Hepatocyte (in vitro differentiated cells): ENCODE measurements at regions not wholly inside any gene's neighbourhood (a gene's known extent, or its start where the extent isn't known, plus 50 kb on each side); places are given as distances from the start of the nearest gene placed in this dataset.

Source experiments
- DNase-seq: peaks from one replicate; pipeline ENCODE4 v3.0.0-alpha.2; 2016; ENCODE audit warnings: low spot score
- H2AFZ ChIP-seq: fragments of 200-600 bp; sonication (generic); 2 replicates; pipeline ENCODE4 v1.6.0; 2016; ENCODE audit warnings: antibody characterized with exemption, mild to moderate bottlenecking
- H3K27ac ChIP-seq: fragments of 200-600 bp; sonication (generic); 2 replicates; pipeline ENCODE4 v1.5.1; 2016; ENCODE audit warnings: mild to moderate bottlenecking
- H3K27me3 ChIP-seq: fragments of 200-600 bp; sonication (generic); 2 replicates; pipeline ENCODE4 v1.6.1; 2016
- H3K36me3 ChIP-seq: fragments of 200-600 bp; sonication (generic); replicated peaks from 2 replicates; pipeline ENCODE4 v1.5.1; 2016; ENCODE audit warnings: low read depth; ENCODE audit not compliant: insufficient read depth
- H3K4me1 ChIP-seq: fragments of 200-600 bp; sonication (generic); 2 replicates; pipeline ENCODE4 v1.5.1; 2016; ENCODE audit warnings: mild to moderate bottlenecking, moderate library complexity; ENCODE audit not compliant: insufficient read depth
- H3K4me2 ChIP-seq: fragments of 200-600 bp; sonication (generic); 2 replicates; pipeline ENCODE4 v1.6.0; 2016
- H3K4me3 ChIP-seq: fragments of 200-600 bp; sonication (generic); 2 replicates; pipeline ENCODE4 v1.5.1; 2016; ENCODE audit warnings: mild to moderate bottlenecking
- H3K79me2 ChIP-seq: fragments of 200-600 bp; sonication (generic); 2 replicates; pipeline ENCODE4 v1.6.0; 2017; ENCODE audit warnings: mild to moderate bottlenecking
- H3K9me2 ChIP-seq: fragments of 200-600 bp; sonication (generic); replicated peaks from 2 replicates; pipeline ENCODE4 v1.6.0; 2017; ENCODE audit warnings: mild to moderate bottlenecking; ENCODE audit not compliant: insufficient read depth
- H3K9me3 ChIP-seq: fragments of 200-600 bp; sonication (generic); 2 replicates; pipeline ENCODE4 v1.5.1; 2016; ENCODE audit warnings: low read depth, mild to moderate bottlenecking
- H4K20me1 ChIP-seq: fragments of 200-600 bp; sonication (generic); 2 replicates; pipeline ENCODE4 v1.6.0; 2016; ENCODE audit warnings: mild to moderate bottlenecking; ENCODE audit not compliant: insufficient read depth, poor library complexity, severe bottlenecking
- EZH2 ChIP-seq: fragments of 200-600 bp; sonication (generic); IDR thresholded peaks from 2 replicates; pipeline ENCODE4 v1.6.1; 2016; ENCODE audit warnings: antibody characterized with exemption, mild to moderate bottlenecking, borderline replicate concordance
- EZH2phosphoT487 ChIP-seq: fragments of 200-600 bp; sonication (generic); IDR thresholded peaks from one replicate; pipeline ENCODE4 v1.6.1; 2018; ENCODE audit warnings: antibody characterized with exemption, mild to moderate bottlenecking, low read depth, moderate library complexity; ENCODE audit not compliant: unreplicated experiment, severe bottlenecking
- WGBS: methylation state at CpG from one replicate; pipeline ENCODE4 v1.1.6; 2016; ENCODE audit warnings: low lambda C conversion rate; ENCODE audit errors: missing lambda C conversion rate; 5-methylcytosine and 5-hydroxymethylcytosine counted together
- TF ChIP-seq, protein P1 (sequence below): fragments of 200-600 bp; sonication (generic); IDR thresholded peaks from 2 replicates; pipeline ENCODE4 v1.5.1; 2016; ENCODE audit warnings: antibody characterized with exemption, mild to moderate bottlenecking; ENCODE audit not compliant: poor library complexity

DNA sequence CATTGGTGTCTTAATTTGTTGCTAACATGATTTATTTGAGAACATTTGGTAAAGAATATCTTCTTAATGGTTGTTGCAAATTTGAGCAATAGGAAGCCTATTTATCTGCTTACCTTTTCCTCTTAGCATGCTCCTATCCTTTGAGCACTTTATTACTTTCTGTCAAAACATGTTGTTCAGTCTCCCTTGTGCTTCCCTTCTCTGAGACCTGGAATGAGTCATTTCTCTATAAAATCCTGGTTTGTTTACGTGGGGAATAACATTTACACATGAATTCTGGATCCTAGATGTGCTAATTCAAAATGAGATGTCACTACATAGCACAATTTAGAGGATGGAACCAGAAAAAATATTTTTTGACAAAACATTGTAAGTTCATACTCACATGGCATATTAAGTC lies 844.0 kb upstream of the LRFN5 start:
- Histone ChIP-seq H3K36me3 (no peaks in the 10 kb centered on the region), H3K79me2 (no peaks in the 10 kb centered on the region)
- 50% methylated on average over 1 of the region's 1 CpG for WGBS

DNA sequence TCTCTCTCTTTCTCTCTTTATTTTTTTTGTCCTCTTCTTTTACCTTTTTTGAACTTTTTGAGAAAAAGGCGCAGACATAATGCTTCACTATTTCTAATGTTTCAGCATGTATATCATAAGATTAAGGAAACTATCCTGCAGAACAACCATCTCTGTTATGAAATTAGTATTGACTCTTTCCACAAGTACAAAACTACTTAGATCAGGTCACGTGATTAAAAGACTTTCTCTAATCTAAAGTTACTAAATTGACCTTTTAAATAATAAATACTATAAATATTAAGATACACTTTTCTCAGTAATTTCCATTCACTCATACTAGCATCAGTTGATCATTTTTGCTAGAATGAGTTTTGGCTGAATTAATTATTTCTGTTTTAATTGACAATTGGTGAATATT lies 844.5 kb upstream of the LRFN5 start:
- Histone ChIP-seq H4K20me1 (no peaks in the 10 kb centered on the region), H3K4me1 (no peaks in the 10 kb centered on the region), H3K4me3 (no peak overlapping the region), H3K9me2 (no peaks in the 10 kb centered on the region), H3K27ac (no peak overlapping the region), H3K9me3 (no peaks in the 10 kb centered on the region), H3K79me2 (no peaks in the 10 kb centered on the region), H3K4me2 (no peak overlapping the region), H3K36me3 (no peaks in the 10 kb centered on the region), H3K27me3 (no peaks in the 10 kb centered on the region), H2AFZ (no peak overlapping the region)
- no peak for TF ChIP-seq EZH2
- 91% methylated on average over 2 of the region's 2 CpGs for WGBS
- DNase-seq = no peak

More for the DNA sequence above, 844.0 kb upstream of the LRFN5 start:
- DNase-seq = no peak
- Histone ChIP-seq H4K20me1 (no peaks in the 10 kb centered on the region), H3K27me3 (no peaks in the 10 kb centered on the region), H3K4me3 (no peak overlapping the region), H3K4me2 (no peak overlapping the region), H3K27ac (no peak overlapping the region), H3K4me1 (no peaks in the 10 kb centered on the region), H3K9me2 (no peaks in the 10 kb centered on the region), H3K9me3 (no peaks in the 10 kb centered on the region), H2AFZ (no peak overlapping the region)
- TF ChIP-seq EZH2phosphoT487 (no peak), EZH2 (no peak)
- TF ChIP-seq, protein P1, sequence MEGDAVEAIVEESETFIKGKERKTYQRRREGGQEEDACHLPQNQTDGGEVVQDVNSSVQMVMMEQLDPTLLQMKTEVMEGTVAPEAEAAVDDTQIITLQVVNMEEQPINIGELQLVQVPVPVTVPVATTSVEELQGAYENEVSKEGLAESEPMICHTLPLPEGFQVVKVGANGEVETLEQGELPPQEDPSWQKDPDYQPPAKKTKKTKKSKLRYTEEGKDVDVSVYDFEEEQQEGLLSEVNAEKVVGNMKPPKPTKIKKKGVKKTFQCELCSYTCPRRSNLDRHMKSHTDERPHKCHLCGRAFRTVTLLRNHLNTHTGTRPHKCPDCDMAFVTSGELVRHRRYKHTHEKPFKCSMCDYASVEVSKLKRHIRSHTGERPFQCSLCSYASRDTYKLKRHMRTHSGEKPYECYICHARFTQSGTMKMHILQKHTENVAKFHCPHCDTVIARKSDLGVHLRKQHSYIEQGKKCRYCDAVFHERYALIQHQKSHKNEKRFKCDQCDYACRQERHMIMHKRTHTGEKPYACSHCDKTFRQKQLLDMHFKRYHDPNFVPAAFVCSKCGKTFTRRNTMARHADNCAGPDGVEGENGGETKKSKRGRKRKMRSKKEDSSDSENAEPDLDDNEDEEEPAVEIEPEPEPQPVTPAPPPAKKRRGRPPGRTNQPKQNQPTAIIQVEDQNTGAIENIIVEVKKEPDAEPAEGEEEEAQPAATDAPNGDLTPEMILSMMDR = no peak

DNA sequence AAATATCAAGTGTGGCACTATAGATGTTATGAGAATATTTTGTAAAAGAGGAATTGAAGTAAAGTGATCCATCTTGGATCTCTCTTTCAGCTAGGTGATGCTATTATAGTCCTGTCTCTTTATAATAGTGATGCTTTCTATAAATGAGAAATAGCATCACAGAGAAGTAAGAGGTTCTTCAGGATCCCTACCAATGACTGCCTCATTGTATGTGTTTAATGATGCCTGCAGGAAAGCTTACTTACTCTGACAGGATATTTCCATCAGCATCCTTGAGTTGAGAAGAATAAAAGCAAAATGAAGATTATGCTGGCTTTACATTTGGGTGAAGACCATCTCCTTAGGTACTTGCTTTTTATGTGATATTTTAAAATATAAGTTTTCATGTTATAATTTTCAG lies 846.0 kb upstream of the LRFN5 start:
- Histone ChIP-seq H4K20me1 (no peaks in the 10 kb centered on the region), H3K27ac (no peak overlapping the region), H2AFZ (no peak overlapping the region), H3K9me3 (no peaks in the 10 kb centered on the region), H3K36me3 (no peaks in the 10 kb centered on the region), H3K4me1 (no peaks in the 10 kb centered on the region), H3K27me3 (no peaks in the 10 kb centered on the region), H3K79me2 (no peaks in the 10 kb centered on the region), H3K9me2 (no peaks in the 10 kb centered on the region), H3K4me3 (no peak overlapping the region), H3K4me2 (no peak overlapping the region)
- DNase-seq = no peak
- TF ChIP-seq EZH2phosphoT487 = no peak
- TF ChIP-seq, protein P1 = no peak
- TF ChIP-seq EZH2 = no peak

DNA sequence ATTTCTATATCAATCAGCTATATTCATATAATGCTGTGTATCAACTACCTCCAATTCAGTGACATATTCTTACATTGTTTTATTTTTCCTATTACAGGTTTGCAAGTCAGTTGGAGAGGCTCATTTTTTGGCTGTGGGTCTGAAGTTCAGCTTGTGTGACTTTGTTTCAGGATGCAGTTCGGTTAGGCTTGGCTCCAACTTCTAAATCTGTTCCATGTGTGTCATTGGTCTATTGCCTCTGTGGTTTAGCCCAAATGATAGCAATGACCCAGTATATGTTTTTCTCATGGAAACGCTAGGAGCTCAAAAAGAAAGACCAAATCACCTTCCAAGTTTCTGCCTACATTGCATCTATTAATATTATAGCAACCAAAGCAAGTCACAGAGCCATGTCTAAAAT lies 848.6 kb upstream of the LRFN5 start:
- no peak for DNase-seq
- Histone ChIP-seq H3K9me3 (peaks cover 10% of the 10 kb centered on the region), H3K4me1 (no peaks in the 10 kb centered on the region), H3K27ac (no peak overlapping the region), H3K4me3 (no peak overlapping the region), H3K27me3 (no peaks in the 10 kb centered on the region), H2AFZ (no peak overlapping the region), H3K79me2 (no peaks in the 10 kb centered on the region), H3K4me2 (no peak overlapping the region), H4K20me1 (no peaks in the 10 kb centered on the region), H3K36me3 (no peaks in the 10 kb centered on the region), H3K9me2 (no peaks in the 10 kb centered on the region)
- WGBS = 74% methylated on average over 2 of the region's 2 CpGs
- TF ChIP-seq EZH2phosphoT487 (no peak), EZH2 (no peak)
- TF ChIP-seq, protein P1 = no peak
